ENCODE measurements at regions not wholly inside any gene's neighbourhood (a gene's known extent, or its start where the extent isn't known, plus 50 kb on each side); places are given as distances from the start of the nearest gene placed in this dataset.

GRCh38 chr5:68714810-68715209, 379.0 kb upstream of the SLC30A5 start:
- TF ChIP-seq CTCF (IDR thresholded peaks at IDR 0.05; ENCODE audit: insufficient read depth, missing control alignments): no peak
- no peak for FAIRE-seq
- DNase-seq (ENCODE audit: insufficient read length, low spot score): no peak

- no peak for TF ChIP-seq CTCF (IDR thresholded peaks at IDR 0.05; ENCODE audit: insufficient read depth, missing control alignments)
- no peak for FAIRE-seq
- no peak for DNase-seq (ENCODE audit: insufficient read length, low spot score)
Measured at GRCh38 chr5:68720884-68721610, 372.8 kb upstream of the SLC30A5 start.

GRCh38 chr5:68722357-68722756, 371.5 kb upstream of the SLC30A5 start:
- no peak for TF ChIP-seq CTCF (IDR thresholded peaks at IDR 0.05; ENCODE audit: insufficient read depth, missing control alignments)
- no peak for FAIRE-seq
- no peak for DNase-seq (ENCODE audit: insufficient read length, low spot score)

- FAIRE-seq: no peak
Measured at GRCh38 chr5:68725905-68726683, 367.7 kb upstream of the SLC30A5 start.

GRCh38 chr5:68727931-68728330, 365.9 kb upstream of the SLC30A5 start:
- no peak for TF ChIP-seq CTCF (IDR thresholded peaks at IDR 0.05; ENCODE audit: insufficient read depth, missing control alignments)
- no peak for FAIRE-seq
- no peak for DNase-seq (ENCODE audit: insufficient read length, low spot score)

More at GRCh38 chr5:68725905-68726683, 367.7 kb upstream of the SLC30A5 start:
- no peak for TF ChIP-seq CTCF (IDR thresholded peaks at IDR 0.05; ENCODE audit: insufficient read depth, missing control alignments)
- no peak for DNase-seq (ENCODE audit: insufficient read length, low spot score)

- TF ChIP-seq CTCF (IDR thresholded peaks at IDR 0.05; ENCODE audit: insufficient read depth, missing control alignments): no peak
- DNase-seq (ENCODE audit: insufficient read length, low spot score) (no peak), FAIRE-seq (no peak)
Measured at GRCh38 chr5:68729678-68730077, 364.1 kb upstream of the SLC30A5 start.

Measured in D721Med (cell line).